Activated naive CD4-positive, alpha-beta T cell treated with Interleukin-2 at 50 U/mL for 16 hours (primary cell): ENCODE measurements at regions not wholly inside any gene's neighbourhood (a gene's known extent, or its start where the extent isn't known, plus 50 kb on each side); places are given as distances from the start of the nearest gene placed in this dataset.
"Not testable (repeated sequence)": the region's sequence is repeated elsewhere in the genome, so short reads cannot be mapped to it uniquely, and the experiment has no call there.

Experiments used
- DNase-seq: peaks from one replicate; pipeline ENCODE4 v3.0.0-alpha.2; 2020

GRCh38 chr5:106401561-106401960, 1269.2 kb downstream of the EFNA5 start:
- DNase-seq: no peak

- DNase-seq: no peak
These were observed 1271.3 kb downstream of the EFNA5 start for GRCh38 chr5:106399391-106399790.

GRCh38 chr5:106397700-106398099, 1273.0 kb downstream of the EFNA5 start:
- no peak for DNase-seq

- no peak for DNase-seq
These were observed 1277.5 kb downstream of the EFNA5 start for GRCh38 chr5:106393276-106393675.

- DNase-seq: no peak
These were observed 1278.0 kb downstream of the EFNA5 start for GRCh38 chr5:106392766-106393165.

- DNase-seq: not testable (repeated sequence)
These were observed 1283.0 kb downstream of the EFNA5 start for GRCh38 chr5:106387767-106388166.

DNA sequence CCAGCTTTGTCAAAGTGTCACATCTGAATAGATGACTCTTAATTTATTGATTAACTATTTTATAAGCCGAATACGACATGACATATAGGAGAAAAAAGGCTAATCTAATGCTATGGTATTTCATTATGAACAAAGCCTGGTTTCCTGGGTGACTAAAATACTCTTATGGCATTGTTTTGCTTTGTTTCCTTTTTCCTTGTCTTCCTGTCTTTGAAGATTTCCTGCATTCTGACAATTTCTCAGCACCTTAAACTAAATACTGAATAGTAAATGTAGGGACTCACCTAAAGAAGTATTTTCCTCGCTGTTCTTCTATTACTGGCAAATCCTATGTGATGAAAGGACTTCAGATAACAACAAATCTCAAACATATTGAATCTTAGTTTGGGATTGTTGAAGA, 1284.5 kb downstream of the EFNA5 start:
- no peak for DNase-seq

DNA sequence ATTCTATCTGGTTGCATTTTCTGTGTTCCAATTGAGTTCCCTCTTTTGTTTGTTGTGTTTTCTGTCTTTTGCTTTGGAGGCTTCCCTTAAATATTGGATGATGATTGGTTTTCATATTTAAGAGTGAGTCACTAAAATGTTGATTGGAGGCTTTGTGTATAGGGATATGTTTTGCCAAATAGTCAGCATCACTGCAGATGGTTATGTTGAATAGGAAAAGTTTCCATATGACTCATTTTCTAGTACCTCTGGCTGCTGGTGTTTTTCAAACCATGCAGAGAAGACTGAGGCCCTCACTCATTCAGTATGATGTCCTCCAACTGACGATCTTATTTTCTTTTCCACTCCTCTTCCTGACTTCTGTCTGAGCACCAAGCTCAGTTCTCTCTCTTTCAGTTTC, 1290.0 kb downstream of the EFNA5 start:
- DNase-seq: no peak

GRCh38 chr5:106376522-106376921, 1294.2 kb downstream of the EFNA5 start:
- DNase-seq: no peak

DNA sequence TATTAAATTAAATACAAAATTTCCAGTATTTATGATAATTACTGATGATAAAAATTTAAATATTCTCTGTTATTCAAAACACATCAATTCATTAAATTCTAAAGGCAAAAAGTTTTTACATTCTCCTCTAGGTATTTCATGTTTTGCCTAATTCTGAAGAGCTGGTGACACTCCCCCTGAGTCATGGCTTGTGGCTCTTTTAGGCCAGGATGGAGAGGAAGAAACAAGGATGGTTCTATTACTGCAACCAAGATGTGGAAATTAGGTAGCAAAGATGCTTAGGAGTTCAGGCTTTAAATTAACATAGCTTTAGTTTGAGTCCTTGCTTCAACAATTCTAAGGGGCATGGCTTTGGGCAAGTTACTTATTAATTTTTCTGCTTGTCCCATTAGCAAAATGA, 1295.8 kb downstream of the EFNA5 start:
- DNase-seq: no peak

DNA sequence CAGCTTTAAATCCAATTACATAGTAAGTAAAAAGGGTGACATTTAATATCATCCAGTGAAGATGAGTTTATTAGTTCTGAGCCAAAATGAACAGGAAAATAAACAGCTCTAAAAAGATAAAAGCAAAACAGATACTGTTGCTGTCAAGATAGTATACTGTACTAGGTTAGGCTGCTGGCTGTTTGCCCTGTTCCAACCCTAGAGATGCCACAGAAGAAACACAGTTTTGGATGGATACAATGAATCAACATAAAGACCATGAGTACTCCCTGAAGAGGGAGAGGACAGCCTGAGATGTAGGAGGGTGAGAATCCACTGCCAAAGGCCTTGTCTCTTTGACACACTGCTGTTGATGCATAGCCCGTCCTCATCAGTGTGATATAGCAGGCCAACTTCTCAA, 1302.7 kb downstream of the EFNA5 start:
- no peak for DNase-seq

DNA sequence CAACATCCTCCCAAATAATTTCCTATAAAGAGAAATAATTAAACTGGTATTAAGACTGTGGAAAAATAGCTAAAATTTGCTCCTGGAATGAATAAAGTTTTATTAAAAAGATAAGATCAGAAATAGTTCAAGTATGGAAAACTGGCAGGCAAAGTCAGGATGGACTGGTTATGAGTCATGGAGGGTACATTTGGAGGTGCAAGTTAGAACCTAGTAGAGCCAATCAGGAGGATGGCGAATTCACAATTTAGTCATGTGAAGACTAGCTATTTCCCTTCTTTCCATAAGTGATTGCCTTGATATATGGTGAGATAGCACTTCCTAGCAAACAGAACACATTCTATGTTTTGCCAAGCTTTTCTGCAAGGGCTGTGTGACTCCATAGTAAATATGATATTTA, 1303.5 kb downstream of the EFNA5 start:
- DNase-seq: no peak

DNA sequence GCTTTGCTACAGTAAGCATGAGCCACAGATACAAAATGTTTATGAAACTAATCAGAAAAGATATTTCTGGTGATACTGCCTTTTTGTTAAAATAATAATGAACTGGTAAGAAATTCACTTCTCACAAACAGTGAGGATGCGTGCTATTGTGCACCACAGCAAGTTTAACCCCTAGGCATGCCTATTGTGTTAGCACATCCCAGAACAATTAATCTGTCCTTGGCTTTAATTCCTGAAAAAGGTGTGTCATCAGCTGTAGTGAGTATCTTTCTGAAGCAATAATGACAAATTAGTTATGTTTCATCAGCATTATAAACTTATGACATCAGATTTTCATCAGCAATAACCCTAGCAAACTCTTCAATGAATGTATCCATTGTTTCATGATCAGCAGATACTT, 1307.2 kb downstream of the EFNA5 start:
- no peak for DNase-seq

GRCh38 chr5:106361905-106362304, 1308.8 kb downstream of the EFNA5 start:
- no peak for DNase-seq

DNA sequence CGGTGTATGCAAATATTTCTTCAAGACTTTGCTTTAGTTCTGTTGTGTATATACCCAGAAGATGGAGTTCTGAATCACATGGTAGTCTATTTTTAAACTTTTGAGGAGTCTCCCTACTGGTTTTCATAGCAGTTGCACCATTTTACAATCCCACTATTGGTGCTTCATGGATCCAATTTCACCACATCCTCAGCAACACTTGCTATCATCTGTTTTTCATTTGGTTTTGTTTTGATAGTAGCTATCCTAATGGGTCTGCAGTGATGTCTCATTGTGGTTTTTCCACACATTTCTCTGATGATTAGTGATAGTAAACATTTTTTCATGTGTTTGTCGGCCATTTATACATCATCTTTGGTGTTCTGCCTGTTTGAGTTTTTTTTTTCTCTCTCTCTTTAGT, 1339.3 kb downstream of the EFNA5 start:
- no peak for DNase-seq

DNA sequence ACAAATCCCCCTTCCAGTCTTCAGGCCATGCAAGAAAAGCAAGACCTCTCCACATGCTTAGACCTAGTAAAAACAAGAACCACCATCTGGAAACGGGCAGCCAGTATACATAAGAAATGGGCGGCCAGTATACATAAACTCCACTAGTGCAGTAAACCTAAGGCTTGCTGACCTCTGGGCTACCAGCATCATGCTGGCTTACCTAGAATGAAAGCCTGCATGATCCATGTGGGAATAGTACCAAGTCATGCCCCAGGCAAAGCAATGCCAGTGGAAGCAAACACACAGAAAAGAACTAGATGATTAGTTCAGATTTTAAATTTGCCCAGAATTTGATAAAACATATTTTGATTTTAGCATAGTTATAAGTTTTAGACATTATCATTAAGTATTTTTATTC, 1346.4 kb downstream of the EFNA5 start:
- no peak for DNase-seq

DNA sequence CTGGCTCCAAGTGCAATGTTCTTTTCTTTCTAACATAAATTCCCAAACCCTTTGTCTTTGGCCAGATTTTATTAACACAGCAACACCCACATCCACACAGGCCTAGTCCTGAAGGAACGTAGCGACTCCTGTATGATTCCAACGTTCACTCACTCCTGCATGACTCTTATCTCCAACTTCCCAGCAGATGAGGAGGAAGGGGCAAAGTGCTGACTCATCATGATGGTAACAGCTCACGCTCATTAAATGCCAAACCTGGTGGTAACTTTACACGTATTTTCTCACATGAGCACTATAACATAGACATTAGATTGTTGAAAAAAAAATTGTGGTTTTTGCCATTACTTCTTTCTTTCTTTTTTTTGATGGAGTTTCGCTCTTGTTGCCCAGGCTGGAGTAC, 1349.5 kb downstream of the EFNA5 start:
- DNase-seq: no peak

GRCh38 chr5:106314221-106314824, 1356.4 kb downstream of the EFNA5 start:
- no peak for DNase-seq

- DNase-seq: no peak
These were observed 1358.4 kb downstream of the EFNA5 start for GRCh38 chr5:106312360-106312759.

DNA sequence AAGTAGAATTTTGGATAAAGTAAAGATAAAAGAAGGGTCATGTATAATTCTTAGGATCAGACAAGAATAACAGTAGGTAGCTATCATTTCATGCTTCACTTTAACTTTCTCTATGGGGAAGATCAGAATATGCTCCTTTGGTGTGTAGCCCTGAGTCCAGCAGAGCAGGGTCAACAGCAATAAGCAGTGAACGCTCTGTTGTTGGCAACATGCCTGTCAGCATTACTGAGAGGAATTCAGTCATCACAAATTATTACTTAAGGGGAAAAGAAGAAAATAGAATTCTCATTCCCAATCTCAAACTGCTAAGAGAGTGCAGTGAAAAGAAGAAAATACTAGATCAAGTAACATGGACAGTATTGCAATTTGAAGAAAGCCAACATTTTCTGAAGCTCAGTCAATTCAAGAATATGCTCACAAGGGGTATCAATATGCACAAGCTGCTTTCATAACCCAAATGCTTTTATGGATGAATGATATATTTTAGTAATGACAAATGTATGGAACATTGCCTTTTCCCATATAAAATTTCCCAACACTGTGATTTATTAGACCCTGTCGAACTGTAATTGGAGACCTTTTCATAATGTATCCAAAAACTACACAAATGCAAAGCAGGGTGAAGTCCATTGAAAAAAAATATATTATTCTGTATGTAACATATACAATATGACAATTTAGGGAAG, 1359.4 kb downstream of the EFNA5 start:
- no peak for DNase-seq

GRCh38 chr5:106307265-106307664, 1363.5 kb downstream of the EFNA5 start:
- no peak for DNase-seq

DNA sequence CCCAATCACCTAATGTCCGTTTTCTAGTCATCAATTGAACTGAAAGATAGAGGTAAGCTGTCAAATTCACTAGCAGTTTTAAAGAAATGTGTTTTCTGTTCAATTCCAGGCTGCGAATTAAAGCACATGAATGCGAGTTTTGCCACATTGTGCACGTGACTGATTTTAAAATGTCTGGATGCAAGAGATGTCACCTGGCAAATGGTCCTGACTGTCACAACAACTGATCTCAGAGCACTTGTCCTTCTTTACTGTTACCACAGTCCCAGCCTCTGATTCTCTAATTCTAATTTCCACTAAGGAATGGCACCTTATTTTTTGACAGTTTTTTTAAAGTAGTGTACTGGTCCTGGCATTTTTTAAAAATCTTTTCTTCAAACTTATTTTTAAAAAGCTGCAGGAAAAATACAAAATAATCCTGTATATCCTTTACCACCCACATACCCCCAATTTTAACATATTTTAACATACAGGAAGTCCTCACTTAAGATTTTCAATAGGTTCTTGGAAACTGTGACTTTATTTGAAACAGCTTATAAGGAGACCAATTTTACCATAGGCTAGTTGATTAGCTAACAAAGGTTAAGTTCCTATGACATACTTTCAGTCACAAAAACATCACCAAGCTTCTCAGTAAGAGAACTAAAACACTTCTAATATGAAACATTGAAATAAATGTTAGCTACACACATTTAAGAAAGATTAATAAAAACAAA, 1364.3 kb downstream of the EFNA5 start:
- no peak for DNase-seq

DNA sequence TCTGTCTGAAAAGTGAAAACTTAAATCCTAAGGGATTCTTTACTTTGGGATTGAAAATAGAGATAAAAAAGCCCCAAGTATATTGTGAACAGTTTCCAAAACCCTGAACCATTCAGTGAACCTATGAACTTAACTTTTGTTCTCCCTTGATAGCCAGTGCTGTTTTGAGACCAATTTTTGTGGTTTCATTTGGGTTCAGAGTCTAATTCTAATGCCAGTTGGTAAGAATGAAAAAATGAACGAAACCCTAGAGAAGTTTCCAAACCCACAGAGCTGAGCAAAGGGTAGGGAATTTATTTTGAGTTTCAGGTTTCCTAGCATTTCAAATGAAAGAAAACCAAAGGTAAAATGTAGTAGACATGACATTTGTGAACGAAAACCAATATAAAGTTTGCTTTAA, 1366.8 kb downstream of the EFNA5 start:
- no peak for DNase-seq

GRCh38 chr5:106292654-106293053, 1378.1 kb downstream of the EFNA5 start:
- DNase-seq: no peak
